ENCODE measurements at regions not wholly inside any gene's neighbourhood (a gene's known extent, or its start where the extent isn't known, plus 50 kb on each side); places are given as distances from the start of the nearest gene placed in this dataset.
"Not testable (repeated sequence)": the region's sequence is repeated elsewhere in the genome, so short reads cannot be mapped to it uniquely, and the experiment has no call there.

- no peak for DNase-seq (ENCODE audit: low spot score)
Observed at GRCh38 chr14:98186140-98186539, 1085.9 kb downstream of the BCL11B start.

- no peak for DNase-seq (ENCODE audit: low spot score)
Observed at GRCh38 chr14:98187281-98187680, 1084.7 kb downstream of the BCL11B start.

GRCh38 chr14:98189062-98189461, 1082.9 kb downstream of the BCL11B start:
- DNase-seq (ENCODE audit: low spot score), result no peak

DNA sequence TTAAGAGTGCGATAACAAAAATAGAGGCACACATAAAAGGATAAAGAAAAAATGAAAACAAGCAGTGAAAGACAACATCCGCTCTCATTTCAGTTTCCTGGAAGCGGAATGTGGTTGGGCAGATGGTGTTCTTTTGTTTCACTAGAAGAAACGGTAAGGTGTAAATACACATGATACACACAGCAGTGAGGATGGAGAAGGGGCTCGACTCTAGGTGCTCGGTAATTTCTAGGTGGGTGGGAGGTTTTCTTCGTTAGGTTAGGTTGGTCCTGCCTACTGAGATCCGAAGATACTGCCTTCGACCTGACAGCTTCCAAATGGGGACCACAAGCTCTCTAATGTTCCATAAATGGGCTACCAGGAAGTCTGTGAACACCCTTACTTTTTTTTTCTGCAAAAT, 1082.5 kb downstream of the BCL11B start:
- no peak for DNase-seq (ENCODE audit: low spot score)

GRCh38 chr14:98189944-98190343, 1082.1 kb downstream of the BCL11B start:
- no peak for DNase-seq (ENCODE audit: low spot score)

DNA sequence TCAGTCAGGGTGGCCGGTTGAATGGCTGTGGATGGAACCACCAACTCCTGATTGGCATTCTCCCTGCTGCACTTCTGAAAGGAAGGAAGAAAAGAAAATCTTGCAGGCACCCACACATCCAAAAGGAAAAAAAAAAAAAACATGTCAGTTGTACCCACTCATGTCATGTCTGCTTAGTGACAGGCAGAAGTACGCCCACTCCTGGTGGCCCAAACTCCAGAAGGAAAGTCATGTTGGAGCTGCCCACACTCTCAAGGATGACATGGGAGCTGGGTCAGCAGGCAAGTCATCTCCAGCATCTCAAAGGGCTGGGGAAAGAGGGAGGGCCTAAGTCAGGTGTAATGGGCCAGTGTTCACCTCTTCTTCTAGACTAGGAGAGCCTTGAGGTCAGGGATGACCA, 1079.1 kb downstream of the BCL11B start:
- DNase-seq (ENCODE audit: low spot score), result no peak

GRCh38 chr14:98194821-98195220, 1077.2 kb downstream of the BCL11B start:
- no peak for DNase-seq (ENCODE audit: low spot score)

DNA sequence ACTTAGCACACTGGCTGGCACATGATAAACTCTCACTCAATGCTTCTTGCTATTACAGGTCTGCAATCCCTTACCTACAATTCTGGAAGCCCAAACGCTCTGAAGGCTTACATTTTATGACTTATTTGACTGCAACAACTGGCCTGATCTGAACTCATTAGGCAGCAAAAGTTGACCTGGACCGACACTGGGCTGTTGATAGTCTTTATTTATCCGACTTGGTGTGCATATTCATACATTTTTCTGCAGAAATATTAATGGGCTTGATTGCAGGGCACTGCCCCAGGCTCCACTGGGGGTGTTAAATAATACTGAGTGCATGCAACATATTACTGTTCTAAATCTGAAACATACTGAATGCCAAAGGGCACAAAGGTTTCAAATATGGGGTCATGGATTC, 1076.7 kb downstream of the BCL11B start:
- no peak for DNase-seq (ENCODE audit: low spot score)

DNA sequence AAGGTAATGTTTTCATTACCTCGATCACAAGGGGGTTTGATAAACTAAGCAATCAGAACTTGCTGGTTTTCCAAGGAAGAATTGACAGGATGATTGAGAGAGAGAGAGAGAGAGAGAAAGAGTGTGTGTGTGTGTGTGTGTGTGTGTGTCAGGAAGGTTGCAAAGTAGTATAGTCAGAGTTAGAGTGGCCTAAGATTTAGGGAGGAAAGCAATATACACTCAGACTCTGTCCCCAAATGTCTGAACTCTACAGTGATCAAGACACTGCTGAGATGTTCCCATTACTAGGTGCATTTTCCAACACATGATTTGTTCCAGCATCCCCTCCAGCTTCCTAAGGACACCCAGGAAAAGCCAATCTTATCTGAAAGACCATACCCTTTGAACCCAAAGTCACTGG, 1074.1 kb downstream of the BCL11B start:
- DNase-seq (ENCODE audit: low spot score), result no peak

DNA sequence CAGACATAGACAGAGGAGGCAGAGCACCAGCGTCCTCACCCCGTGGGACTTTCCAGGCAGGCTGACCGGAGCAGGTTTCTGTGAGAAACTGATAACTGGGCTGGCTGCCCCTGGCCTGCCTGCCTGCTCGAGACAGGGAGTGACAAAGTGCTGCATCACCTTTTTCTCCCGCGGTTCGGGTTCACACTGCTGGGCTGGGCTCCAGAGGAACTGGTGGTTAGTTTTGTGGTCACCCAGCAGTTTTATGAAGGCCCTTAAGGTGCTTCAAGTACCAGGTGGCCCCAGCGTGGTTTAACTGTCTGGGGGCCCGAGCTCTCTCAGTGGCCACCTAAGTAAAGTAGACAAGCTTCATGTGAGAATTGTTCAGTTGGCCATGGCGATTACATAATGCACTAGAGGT, 1073.6 kb downstream of the BCL11B start:
- DNase-seq (ENCODE audit: low spot score), result no peak

- DNase-seq (ENCODE audit: low spot score), result no peak
Observed at GRCh38 chr14:98200601-98201000, 1071.4 kb downstream of the BCL11B start.

GRCh38 chr14:98203421-98203820, 1068.6 kb downstream of the BCL11B start:
- no peak for DNase-seq (ENCODE audit: low spot score)

GRCh38 chr14:98204139-98204538, 1067.9 kb downstream of the BCL11B start:
- DNase-seq (ENCODE audit: low spot score), result no peak

DNA sequence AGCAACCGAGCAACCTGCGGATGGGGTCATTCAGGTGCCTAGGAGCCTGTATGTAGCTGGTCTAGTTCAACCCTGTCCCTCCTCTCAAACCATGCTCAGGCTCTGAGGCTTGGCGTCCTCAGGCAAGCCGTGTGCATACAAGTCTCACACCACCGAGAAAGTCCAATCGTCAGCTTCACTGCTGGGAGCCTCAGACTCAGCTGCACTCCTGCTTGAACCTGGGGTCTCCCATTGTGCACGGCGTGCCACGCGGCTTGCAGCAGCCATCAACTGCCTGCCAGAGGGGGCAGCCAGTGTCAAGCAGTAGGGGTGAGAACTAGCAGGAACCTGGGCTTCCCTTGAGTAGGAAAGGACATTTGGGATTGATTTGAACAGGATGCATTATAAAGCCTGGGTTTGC, 1064.6 kb downstream of the BCL11B start:
- DNase-seq (ENCODE audit: low spot score), result no peak

DNA sequence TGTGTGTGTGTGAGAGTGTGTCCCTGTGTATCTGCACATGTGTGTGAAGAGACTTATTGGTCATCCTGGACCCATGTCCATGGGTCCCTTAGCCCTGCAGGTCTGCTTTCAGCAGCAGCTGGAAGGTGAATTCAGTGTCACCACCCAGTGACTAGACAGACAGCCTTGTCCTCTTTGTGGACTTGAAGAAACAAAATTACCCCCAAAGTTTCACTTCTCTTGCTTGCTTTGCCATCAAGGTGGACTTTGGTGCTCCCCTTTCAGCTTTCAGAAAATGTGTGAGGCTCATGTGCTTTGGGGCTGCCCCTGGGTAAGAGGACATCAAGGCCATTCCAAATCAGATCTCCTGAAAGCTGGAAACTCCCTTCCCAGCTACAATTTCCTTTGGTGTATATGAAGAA, 1063.8 kb downstream of the BCL11B start:
- no peak for DNase-seq (ENCODE audit: low spot score)

GRCh38 chr14:98208943-98209342, 1063.1 kb downstream of the BCL11B start:
- DNase-seq (ENCODE audit: low spot score), result no peak

DNA sequence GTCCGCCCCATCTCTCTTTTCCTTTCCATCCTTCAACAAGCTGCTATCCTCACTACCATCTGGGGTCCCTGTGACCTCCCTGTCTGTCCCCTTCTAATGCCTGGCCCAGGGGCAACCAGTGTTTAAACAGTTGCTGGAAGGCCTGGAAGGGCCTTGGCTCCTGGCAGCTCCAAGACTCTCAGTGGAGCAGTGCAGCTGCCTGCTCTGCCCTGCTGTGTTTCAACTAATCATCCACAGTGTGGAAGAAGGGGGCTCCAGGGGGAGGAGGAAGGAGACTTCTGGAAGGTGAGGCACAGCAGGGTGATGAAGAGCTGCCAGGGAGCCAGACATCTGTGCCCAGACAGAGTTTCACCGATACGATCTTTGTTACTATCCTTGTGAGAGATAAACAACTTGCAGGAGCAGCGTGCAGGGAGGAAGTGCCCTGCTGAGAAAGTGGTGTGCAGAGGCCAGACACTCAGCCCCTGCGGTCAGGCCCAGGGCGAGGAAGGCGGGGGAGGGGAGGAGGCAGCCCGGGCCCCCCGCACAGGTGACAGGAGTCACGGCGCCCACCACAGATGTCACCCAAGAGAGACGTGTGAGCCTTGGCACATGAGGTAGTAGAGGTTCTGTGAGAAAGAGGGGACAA, 1061.8 kb downstream of the BCL11B start:
- DNase-seq (ENCODE audit: low spot score), result no peak

DNA sequence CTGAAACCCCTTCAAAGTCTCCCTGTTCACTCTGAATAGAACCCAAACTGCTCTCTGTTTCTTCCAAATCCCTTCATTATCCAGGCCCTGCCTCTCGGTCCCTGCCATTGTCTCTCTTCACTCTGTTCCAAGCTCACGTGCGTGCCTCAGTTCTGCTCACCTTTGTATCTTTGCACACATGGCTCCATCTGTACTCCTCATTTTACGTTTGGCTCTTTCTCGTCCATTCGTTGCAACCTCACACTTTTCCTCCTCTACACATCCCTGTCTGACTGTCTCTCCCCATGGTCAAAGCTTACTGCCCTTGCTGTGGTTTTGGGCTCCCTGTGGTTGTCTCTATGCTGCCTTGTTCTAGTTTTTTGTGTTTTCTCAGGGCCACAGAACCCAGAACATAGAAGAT, 1054.5 kb downstream of the BCL11B start:
- DNase-seq (ENCODE audit: low spot score), result no peak

GRCh38 chr14:98218218-98218617, 1053.8 kb downstream of the BCL11B start:
- no peak for DNase-seq (ENCODE audit: low spot score)

DNA sequence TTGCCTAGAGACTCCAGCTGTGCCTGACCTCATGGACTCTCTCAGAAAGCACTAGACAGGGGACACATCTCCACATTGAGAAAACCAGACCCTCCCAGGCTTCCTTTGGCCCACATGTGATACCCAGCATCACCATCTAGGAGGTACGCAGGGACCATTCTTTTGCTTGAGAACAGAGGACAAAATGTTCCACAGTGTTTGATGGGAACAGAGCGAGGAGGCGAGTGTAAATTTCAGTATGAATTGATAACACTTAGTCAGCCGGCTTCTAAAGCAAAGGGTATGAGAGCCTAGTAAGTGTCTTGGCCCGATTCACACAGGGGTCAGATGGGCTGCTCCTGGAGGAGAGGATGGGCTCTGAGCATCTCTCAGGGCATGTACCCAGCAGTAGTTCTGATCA, 1052.4 kb downstream of the BCL11B start:
- no peak for DNase-seq (ENCODE audit: low spot score)

DNA sequence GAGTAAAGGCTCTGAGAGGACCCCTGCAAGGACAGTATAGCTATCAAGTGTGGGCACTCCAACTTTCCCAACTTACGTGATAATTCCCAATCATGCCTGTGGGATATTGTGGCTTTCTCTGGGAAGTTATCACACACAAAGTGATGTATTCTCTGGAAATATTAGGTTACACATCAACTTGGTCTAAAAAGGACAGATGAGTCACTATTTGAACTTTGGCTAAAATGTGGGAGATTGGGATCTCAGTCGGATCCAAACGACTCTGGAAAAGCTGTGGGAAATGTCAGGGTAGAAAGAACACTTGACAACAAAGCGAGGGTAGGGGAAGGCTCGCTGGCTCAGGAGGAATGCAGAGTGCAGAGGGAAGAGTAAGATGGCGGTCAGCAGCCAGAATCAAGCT, 1048.9 kb downstream of the BCL11B start:
- DNase-seq (ENCODE audit: low spot score), result no peak

DNA sequence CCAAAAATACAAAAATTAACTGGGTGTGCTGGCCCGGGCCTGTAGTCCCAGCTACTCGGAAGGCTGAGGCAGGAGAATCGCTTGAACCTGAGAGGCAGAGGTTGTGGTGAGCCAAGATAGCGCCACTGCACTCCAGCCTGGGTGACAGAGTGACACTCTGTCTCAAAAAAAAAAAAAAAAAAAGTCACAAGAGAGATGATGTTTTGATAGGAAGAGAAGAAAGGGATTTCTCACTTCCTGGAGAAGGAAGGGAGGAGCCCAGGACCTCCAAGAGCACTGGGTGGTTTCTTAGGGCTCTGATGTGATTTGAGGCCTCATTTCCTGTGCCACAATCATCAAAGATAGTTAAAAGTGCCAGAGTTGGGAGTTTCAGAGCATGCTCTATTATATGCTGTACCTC, 1048.3 kb downstream of the BCL11B start:
- not testable (repeated sequence) for DNase-seq (ENCODE audit: low spot score)

DNA sequence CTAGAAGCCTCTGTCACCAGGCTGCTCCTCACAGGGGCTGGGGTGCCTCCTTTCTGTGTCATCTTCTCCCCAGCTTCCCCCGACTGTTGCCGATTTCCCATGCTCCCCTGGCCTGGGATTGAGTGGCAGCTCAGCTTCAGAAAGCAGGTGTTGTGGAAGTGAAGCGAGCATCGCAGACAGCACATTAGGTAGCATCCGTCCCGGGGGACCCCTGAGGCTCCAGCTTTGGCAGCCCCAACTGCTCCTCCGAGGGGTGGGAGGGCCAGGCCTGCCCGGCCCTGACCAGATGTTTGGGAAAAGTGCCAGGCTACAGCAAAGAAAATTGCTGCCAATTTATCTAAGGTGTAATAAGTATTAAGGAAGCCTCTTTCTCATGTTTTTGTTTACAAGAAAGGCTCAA, 1045.6 kb downstream of the BCL11B start:
- DNase-seq (ENCODE audit: low spot score), result no peak

DNA sequence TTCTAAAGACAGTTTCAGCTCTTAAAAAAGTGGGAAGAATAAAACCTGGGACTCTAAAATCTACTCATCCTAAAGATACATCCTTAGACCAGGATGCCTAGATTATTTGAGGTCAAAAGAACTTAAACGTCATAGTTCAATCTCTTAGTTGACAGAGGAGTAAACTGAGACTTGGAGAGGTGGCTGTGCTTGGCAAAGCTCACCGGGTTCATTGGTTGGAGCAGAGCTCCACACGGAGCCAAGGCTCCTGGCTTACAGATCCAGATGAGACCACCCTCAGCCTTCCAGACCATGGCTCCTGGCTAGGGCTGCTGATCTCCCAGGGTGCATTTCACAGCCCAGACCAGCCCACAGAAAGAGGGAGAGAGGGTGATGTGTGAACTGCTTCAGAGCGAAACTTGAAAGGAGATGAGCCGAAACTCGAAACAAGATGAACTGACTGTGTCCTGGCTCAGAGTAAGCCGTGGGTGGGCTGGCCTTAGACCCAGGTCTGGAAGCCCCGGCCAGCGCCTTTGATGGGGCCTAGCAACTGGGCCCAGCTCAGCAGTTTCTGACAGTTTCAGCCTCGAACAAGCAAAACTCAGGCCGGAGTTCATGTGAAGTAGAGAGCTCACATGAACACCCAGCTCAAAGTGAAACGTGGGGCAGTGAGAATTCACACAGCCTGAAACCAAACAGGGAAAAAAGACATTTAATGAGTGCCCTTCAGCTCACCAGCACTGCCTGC, 1044.8 kb downstream of the BCL11B start:
- DNase-seq (ENCODE audit: low spot score), result no peak
